CD4-positive, alpha-beta T cell treated with Interleukin-15 for 4 hours (primary cell): ENCODE measurements at regions not wholly inside any gene's neighbourhood (a gene's known extent, or its start where the extent isn't known, plus 50 kb on each side); places are given as distances from the start of the nearest gene placed in this dataset.

Experiments used
- DNase-seq: peaks from one replicate; pipeline ENCODE4 v3.0.0-alpha.2; 2020; ENCODE audit warnings: low spot score

DNA sequence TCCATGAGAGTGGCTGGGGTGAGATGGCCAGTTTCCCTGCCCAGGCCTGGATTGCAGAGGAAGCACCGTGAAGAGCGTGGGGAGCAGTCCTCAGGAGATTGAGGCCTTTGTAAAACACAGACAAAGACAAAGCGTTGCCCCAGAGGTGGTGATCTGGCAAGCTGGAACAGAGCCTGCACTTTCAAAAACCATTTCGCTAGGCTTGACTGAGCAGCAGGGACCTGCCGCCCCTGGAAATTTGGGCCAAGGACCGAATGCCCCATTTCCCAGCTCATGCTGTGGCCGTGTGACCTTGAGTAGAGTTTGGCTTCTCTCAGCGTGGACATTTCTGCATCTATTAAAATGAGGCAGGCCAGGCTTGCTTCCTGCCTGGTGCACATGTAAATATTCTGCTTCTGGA, 381.4 kb downstream of the BCOR start:
- DNase-seq: no peak

DNA sequence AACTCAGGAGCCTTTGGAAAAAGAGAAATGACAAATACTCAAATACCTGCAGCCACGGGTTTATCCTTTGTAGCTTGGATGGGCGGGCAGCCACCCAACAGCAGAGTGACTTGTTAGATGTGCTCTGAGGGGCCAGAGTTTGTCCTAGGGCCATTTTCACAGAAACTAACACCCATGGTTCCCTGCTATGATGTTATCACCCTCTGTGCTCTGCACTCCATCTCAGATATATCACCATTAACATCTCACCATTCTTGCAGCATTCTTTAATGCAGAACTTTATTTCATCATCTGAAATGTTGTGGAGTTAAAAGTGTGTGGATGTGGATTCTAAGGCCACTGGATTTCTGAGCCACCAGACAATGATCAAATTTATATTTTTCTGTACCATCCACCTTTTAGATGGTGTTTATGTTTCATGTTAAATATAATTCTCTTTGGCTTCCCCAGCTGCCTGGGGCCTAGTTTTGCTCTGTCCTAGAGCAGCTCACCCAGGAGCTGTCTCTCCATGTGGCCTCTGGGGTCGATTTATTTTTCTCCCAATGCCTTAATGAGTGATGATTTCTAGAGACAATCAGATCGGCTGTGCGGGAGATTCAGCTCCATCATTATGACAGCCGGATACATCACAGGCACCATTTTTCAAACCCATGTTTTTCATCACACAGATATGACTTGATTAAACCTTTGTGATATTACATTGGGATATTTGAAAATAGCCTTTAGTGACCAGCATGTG, 380.8 kb downstream of the BCOR start:
- no peak for DNase-seq

DNA sequence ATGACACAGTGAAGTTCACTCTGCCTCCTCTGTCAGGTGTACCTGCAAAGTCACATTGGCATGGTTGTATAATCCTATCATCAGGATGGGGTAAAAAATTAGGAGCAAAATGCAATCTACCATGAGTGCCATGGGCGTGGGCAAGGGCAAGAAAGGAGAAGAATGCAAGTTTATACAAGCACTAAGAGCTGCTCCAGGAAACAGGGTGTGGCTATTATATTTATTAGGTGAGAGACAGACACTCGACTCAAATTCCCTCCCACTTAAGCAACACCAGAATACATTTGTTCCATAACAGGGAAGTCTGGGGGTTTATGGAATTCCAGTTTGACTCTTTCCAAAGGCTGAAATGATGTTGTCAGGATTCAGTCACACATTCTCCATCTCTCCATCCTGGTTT, 378.8 kb downstream of the BCOR start:
- no peak for DNase-seq

DNA sequence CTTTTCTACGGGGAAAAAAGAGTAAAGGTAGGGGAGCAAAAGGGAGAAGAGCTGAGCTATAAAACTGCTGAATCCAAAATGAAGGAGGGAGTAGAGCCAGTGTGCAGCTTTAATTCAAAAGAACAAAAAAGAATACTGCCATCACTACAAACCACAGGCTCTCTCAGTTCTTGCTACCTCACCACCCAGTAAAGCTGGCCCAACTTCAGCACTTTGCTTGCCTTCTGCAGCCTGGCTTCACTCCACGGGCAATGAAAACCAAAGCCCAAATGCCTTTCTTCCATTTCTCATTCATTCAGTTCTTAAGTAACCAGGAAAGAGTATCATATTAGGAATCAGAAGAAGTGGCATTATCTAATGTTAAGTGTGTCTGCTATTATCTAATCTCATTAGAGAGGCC, 376.8 kb downstream of the BCOR start:
- DNase-seq: no peak

DNA sequence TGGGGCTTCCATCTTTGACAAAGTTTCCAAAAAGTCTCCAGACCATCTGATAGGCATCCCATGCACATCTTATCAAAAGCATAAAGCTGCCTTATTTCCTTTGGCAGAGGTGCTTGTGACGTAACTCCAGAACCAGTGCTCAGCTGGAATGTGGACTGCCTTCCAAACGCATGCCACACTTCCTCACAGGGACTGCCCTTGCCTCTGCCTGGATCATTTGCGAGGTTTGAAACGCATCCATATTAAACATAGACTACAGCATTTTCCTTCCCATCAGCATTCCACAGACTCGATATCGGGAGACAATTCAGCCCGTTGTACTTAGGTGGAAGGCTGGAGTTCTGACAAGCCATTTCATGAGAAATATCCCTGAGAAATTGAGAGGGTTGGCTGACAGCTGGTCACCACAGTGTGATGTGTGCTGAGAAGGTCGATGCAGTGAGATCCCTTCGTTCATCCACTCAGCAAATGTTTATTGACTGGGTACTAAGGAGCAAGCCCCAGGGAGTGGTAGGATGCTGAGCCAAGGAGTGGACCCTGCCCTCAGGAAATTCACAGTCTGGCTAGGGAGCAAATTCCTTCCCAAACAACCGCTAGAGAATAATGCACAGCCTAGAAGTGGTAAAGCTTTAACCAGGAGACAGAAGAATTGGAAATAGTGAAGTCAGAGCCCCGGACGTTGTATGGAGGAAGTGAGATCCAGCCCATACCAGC, 376.0 kb downstream of the BCOR start:
- DNase-seq: no peak

DNA sequence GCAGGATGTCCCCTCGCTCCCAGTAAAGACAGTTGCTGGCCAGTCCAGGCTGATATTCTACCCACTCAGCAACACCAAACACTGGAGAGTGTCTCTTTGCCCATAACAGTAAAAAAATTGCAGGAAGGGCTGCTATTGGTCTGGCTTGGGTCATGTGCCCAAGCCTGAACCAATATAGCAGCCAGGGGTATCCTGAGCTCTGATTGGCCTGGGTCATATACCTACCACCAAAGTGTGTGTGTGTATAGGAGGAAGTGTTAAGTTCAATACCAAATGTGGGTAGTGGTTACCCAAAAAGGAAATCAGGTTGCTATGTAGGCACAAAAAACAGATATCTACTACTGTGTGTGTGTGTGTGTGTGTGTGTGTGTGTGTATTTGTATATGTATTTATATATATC, 373.2 kb downstream of the BCOR start:
- no peak for DNase-seq

DNA sequence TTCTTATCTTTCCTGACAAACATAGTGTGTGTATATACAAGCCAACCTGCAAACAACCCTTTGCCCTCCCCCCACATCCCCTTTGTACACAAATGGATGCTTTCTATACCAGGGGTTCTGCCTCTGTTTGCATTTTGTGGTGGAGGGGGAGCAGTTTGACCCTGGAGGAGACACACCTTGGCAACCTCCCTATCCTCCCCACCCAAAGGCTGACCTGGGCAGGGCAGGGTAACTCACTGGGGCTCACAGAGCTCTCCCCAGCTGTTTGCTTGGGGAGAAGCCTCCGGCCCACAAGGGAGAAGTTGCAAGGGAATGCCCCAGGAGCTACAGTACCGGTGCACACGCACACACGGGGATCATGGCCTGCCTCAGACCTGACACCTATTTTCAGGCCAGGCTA, 372.6 kb downstream of the BCOR start:
- no peak for DNase-seq

DNA sequence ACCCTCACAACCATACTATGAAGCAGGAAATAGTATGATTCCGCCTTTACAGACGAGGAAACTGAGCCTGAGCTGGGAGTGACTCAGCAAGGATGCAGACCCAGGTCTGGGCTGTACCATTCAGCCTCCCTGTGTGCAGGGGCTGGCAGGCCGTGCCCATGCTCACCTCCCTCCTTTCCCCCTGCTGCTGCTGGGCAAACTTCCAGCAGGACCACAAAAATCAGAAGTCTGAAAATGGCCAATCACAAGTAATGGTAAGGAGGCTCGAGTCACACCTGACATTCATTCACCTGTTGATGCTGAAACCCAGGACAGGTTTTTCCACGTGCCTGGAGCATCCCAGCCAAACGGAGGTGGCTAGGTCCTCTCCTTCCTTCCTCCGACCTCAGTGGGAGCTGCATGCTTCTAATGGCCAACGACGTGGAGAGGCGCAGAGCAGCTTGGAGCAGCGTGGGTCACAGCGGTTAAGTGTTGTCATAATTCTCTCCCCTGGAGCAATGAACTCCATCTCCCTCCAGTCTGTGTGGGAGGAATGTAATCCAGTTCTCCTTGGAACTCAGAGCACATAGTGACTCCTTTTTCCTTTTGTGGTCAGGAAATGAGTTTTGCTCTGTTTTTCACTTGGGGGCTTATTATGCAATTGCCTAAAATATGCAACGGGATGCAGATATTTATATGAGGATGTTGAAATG, 371.7 kb downstream of the BCOR start:
- no peak for DNase-seq

DNA sequence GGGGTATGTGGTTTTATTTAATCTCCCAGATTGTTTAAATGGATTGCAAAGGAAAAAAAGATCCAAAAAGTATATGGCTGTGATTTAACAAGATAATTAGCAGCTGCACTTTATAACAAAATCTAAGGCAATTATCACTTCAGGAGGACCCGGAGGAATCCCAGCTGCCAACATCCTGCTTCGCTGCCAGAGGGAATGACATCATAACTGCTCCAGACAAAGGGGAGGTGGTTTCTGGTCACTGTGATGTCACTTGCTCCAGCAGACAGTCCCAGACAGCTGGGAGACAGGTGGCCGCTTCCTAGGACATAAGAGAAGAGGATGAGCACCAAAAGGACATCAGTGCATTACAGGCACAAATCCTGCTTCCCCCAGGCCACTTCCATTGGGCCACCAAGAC, 371.0 kb downstream of the BCOR start:
- DNase-seq: no peak

DNA sequence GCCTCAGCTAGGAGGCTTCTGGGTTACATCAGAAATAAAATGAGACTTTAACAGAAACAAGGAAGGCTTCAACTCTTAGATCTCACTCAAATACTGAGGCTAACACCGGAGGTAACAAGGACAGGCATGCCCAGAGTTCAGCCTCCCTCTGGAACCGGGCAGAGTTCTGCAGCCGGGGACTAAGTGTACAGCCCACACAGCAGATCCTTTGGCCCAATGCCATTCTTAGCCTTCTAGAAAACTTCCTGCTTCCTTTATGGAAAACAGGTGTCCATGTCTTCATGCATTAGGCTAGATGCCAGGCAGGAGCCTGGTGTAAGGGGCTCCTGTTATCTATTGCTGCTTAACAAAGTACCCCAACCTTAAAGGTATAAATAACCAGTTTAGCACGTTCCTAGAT, 369.7 kb downstream of the BCOR start:
- DNase-seq: no peak

DNA sequence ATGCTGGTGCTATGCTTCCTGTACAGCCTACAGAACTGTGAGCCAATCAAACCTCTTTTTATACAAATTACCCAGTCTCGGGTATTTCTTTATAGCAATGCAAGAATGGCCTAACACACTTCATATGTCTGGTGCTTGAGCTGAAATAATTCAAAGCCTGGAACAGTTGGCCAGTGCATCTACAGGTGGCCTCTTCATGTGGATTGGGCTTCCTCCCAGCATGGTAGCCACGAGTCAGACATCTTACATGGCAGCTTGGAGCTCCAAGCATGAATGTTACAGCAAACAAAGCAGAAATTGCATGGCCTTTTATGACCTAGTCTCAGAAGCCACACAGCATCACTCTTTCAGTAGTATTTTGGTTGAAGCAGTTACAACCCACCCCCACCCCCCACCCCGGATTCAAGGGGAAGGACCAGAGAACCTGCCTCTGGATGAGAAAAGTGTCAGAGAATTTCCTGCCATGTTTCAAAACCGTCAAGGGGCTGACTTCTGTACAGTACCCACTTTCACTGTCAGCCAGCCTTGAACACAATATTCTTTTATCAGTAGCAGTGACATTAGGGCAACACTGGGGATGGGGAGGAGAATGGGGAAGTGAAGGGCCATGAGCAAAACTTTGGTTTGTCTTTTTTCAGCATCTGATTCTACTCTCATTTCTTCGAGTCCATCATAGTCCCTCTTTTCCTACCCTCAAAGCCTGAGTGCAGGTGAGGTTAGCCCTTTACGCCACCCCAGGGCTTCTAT, 368.7 kb downstream of the BCOR start:
- no peak for DNase-seq

DNA sequence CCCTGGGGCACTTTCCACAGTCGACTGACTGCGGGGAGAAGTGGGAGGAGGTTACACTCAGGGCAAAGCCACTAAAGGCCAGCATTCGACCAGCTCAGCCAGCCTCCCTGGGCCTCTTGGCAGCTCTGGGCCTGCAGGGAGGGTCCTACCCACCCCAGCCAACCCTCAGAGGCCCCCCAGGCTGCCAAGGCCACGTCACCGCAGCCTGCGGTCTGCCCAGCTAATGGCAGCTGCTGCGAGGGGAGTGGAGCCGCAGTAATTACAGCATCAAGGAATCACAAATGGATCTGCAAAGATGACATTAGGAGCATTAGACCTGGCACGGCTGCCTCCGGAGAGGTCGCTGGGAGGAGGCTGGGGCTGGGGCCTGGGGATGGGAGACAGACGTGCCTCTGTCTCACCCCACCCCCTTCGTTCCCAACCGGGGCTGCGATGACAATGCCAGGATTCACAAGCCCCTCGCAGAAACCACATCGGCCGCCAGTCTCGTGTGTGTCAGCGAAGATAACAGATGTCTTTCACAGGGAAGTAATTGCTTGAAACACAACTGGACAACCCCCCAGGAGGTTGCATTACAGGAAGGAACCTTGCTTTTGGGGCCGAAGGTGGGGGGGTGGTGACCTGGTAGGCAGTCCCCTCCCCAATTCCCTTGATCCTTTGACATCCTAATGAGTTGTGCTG, 367.6 kb downstream of the BCOR start:
- no peak for DNase-seq

DNA sequence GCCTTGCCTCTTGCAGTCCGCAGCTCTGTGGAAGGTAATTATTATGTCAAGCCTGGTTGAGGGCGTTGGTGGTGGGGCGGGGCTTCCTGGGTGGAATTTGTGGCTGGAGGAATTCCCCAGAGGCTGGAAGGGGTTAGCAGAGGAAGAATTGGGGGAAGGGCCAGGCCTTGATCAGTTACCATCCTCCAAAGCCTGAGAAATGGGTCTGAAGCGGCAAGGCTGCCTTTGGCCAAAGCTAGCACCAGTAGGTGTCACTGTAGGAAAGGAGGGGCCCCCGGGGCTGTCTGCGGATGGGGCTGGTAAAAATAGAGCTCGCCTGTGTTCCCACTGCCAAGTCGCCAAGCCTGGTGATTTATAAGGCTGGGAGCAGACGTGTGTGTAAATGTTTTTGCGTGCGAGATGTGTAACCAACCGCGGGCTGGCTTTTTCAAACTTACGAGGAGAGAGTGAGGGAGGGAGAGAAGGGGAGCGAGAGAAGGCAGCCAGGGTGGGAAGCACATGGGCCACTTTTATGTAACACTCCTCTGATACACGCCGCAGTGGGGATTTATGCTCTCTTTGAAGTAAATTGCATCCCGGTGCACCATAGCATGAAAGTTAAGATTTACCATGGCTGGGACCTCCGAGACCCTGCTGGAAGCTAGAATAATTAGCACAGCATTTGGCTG, 367.0 kb downstream of the BCOR start:
- DNase-seq: peak; percentile 56

DNA sequence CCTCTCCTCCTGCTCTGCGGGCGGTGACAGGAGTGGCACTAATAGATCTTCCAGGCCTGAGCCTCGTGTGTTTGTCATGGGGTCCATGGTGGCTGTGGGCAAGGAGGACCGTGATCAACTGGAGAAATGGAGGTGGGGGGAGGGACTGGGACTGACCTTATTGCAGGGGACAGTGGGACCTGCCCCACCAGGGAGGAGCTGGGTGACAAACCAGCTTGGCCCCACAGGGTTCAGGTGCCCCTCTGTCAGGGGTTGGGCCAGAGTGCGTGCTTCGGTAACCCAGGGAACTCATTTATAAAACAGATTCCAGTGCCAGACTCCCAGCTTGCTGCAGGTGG, 366.5 kb downstream of the BCOR start:
- DNase-seq: no peak

DNA sequence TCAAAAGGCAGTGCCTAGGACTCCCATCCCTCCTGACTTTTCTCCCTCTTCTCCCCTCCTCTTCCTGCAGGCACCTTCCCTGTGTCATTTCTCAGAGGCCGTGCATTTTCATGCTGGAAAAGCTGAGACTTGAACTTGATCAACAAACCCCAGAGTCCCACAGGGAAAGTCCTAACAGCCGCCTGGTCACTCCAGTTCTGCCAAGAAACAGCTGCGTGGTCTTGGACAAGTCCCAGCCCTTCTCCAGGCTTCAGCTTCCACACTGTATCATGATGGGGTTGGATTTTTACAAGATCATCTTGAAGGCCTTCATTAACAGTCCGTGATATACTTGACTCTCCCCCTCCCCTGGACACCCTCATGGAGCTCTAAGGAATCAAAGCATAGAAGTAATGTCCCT, 366.0 kb downstream of the BCOR start:
- DNase-seq: no peak

DNA sequence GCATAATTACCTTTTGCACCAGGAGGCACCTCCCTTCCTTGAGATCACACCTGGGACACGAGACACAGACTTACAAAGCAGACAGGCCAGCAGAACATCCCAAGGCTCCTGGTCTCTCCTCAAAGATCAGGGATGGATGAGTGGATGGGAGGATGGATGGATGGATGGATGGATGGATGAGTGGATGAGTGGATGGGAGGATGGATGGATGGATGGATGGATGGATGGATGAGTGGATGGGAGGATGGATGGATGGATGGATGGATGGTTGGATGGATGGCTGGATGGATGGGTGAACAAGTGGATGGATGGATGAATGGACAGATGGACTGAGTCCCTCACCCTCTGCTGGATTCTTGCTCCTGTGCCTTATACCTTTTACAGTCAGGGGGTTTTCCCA, 364.0 kb downstream of the BCOR start:
- no peak for DNase-seq

DNA sequence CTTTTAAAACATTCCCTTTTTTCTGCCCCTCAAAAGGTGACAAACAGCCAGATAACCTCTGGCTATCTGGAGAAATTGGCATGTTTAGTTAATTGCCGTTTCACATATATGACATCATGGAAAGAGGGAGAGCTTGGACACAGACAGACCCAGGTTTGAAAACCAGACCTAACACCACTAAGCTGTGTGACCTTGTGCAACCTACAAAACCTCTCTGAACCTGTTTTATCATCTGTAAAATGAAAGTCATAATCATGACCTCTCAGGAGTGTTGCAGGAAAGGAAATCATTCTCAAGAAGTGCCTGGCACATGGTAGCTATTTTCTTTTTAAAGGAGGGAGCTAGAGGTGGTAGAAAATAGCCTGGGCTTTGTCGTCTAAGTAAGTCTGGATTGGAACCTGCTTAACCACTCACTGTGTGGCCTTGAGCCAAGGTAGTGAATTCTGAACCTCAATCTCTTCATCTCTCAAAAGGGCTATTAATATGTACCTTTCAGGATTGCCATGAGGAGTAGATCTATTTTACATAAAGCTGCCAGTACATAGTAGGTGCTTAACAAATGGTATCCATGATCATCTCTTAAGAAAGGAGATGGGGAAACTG, 363.5 kb downstream of the BCOR start:
- no peak for DNase-seq

DNA sequence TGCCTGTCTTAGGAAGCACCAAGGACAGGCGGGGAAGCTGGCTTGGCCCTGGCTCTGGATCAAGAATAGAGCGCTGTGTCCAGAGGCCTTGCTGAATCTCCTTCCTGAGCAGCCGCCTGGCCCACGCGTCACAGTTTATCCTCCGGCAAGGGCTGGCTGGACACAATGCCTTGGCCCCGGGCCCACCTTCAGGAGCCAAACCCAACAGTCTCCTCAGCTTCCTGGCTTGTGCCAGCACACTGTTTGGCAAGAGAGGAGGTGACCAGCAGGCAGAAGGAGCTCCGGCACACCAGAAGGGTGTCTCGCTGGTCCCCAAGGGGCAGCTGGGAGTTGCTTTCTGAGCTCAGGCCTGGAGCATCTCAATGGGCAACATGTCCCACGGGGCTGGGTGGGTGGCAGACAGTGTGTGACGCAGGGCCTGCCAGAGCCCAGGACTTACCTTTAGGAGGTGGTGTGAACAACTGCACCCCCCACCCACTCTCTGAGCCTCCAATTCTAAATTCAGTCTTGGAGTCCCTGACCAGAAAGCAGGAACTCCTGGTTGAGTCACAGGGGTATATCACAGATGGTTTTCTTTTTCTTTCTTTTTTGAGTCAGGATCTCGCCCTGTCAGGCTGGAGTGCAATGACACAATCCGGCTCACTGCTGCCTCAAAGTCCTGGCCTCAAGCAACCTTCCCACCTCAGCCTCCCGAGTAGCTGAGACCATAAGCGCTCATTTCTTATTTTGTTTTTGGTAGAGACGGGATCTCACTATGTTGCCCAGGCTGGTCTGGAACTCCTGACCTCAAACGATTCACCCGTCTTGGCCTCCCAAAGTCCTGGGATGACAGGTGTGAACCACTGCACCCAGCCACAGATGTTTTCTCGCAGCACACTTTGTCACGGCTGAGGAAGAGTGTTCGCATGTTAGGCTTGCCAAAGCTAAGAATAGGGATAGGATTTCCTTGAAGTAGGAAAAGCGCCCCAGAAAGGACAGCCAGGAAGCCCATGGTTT, 361.2 kb downstream of the BCOR start:
- no peak for DNase-seq

DNA sequence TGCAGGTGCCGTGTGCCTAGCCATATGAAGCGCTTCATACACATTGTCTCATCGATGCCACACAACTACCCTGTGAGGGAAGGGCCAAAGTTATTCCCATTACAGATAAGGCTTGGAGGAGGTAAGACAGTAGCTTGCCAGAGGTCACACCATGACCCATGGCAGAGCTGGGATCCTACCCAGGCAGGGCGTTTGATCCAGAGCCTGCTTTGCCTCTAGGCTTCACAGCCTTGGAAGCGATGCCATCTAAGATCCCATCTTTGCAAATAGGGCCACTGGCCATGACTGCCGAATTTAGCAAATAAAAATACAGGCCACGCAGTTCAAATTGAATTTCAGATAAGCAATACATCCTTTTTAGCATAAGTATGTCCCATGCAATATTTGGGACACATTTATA, 358.2 kb downstream of the BCOR start:
- DNase-seq: no peak

DNA sequence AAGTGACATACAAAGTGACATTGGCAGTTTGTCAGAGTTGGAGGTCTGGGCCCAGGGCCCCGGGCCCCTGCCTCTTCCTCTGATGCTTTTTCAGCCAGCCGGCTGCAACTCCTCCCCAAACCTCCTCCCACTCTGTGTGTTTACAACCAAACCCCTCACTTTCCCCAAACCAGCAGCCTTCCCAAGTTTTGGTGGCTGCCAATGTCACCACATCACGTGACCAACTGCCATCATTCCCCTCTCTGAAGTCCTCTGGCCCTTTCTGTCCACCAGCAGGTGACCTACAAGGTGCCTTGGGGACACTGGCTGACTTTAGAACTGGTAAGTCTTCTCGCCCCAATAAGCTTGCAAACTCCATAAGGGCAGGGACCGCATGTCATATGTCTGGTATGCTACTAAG, 357.7 kb downstream of the BCOR start:
- no peak for DNase-seq
